Ishikawa (cell line): ENCODE measurements at regions not wholly inside any gene's neighbourhood (a gene's known extent, or its start where the extent isn't known, plus 50 kb on each side); places are given as distances from the start of the nearest gene placed in this dataset.

Experiments
- CEBPB ChIP-seq: IDR thresholded peaks from 2 replicates; pipeline ENCODE4 v1.6.1; 2012
- CREB1 ChIP-seq: IDR thresholded peaks from 2 replicates; pipeline ENCODE4 v1.6.1; 2012; ENCODE audit warnings: low read depth
- EGR1 ChIP-seq: IDR thresholded peaks from 2 replicates; pipeline ENCODE4 v1.6.1; 2012
- EP300 ChIP-seq: IDR thresholded peaks from 2 replicates; pipeline ENCODE4 v1.6.1; 2012; ENCODE audit warnings: borderline replicate concordance
- FOXM1 ChIP-seq: IDR thresholded peaks from 2 replicates; pipeline ENCODE4 v1.6.1; 2012; ENCODE audit warnings: low read depth, borderline replicate concordance
- MAX ChIP-seq: IDR thresholded peaks from 2 replicates; pipeline ENCODE4 v1.6.1; 2012
- NFIC ChIP-seq: IDR thresholded peaks from 2 replicates; pipeline ENCODE4 v1.6.1; 2012
- RAD21 ChIP-seq: IDR thresholded peaks from 2 replicates; pipeline ENCODE4 v1.6.1; 2012; ENCODE audit warnings: low read depth
- TAF1 ChIP-seq: IDR thresholded peaks from 2 replicates; pipeline ENCODE4 v1.6.1; 2012; ENCODE audit warnings: low read depth, mild to moderate bottlenecking
- TCF12 ChIP-seq: IDR thresholded peaks from 2 replicates; pipeline ENCODE4 v1.6.1; 2012; ENCODE audit warnings: low read depth
- TEAD4 ChIP-seq: IDR thresholded peaks from 2 replicates; pipeline ENCODE4 v1.6.1; 2012
- USF1 ChIP-seq: IDR thresholded peaks from 2 replicates; pipeline ENCODE4 v1.6.1; 2012
- YY1 ChIP-seq: IDR thresholded peaks from 2 replicates; pipeline ENCODE4 v1.6.1; 2012; ENCODE audit warnings: low read depth
- ZBTB7A ChIP-seq: IDR thresholded peaks from 2 replicates; pipeline ENCODE4 v1.6.1; 2012; ENCODE audit warnings: low read depth
- TF ChIP-seq, protein P1 (sequence below): IDR thresholded peaks from 2 replicates; pipeline ENCODE4 v1.6.1; 2012; ENCODE audit warnings: low read depth, mild to moderate bottlenecking

GRCh38 chr2:146258071-146258470 lies 1586.8 kb upstream of the ACVR2A start:
- TF ChIP-seq TEAD4 (no peak), TCF12 (no peak), USF1 (no peak), EGR1 (no peak), CREB1 (no peak), CEBPB (no peak), NFIC (no peak), EP300 (no peak), FOXM1 (no peak), MAX (no peak), ZBTB7A (no peak)
- TF ChIP-seq, protein P1, sequence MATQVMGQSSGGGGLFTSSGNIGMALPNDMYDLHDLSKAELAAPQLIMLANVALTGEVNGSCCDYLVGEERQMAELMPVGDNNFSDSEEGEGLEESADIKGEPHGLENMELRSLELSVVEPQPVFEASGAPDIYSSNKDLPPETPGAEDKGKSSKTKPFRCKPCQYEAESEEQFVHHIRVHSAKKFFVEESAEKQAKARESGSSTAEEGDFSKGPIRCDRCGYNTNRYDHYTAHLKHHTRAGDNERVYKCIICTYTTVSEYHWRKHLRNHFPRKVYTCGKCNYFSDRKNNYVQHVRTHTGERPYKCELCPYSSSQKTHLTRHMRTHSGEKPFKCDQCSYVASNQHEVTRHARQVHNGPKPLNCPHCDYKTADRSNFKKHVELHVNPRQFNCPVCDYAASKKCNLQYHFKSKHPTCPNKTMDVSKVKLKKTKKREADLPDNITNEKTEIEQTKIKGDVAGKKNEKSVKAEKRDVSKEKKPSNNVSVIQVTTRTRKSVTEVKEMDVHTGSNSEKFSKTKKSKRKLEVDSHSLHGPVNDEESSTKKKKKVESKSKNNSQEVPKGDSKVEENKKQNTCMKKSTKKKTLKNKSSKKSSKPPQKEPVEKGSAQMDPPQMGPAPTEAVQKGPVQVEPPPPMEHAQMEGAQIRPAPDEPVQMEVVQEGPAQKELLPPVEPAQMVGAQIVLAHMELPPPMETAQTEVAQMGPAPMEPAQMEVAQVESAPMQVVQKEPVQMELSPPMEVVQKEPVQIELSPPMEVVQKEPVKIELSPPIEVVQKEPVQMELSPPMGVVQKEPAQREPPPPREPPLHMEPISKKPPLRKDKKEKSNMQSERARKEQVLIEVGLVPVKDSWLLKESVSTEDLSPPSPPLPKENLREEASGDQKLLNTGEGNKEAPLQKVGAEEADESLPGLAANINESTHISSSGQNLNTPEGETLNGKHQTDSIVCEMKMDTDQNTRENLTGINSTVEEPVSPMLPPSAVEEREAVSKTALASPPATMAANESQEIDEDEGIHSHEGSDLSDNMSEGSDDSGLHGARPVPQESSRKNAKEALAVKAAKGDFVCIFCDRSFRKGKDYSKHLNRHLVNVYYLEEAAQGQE = no peak

DNA sequence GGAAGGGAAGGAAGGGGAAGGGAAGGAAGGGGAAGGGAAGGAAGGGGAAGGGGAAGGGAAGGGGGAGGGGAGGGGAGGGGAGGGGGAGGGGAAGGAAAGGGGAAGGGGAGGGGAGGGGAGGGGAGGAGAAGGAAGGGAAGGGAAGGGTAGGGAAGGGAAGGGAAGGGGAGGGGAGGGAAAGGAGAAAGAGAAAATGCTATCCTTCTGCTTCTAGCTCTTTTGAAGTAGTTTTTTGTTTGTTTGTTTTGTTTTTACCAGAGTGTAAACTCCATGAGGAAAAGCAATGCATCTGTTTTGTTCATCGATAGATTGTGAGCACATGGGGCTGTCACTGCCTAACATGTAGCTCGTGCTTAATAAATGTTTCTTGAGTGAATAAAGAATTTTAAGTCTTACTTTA lies 1592.7 kb upstream of the ACVR2A start:
- TF ChIP-seq MAX (no peak), TEAD4 (no peak), RAD21 (no peak), USF1 (no peak), CEBPB (no peak), EP300 (no peak), YY1 (no peak), NFIC (no peak), EGR1 (no peak), FOXM1 (no peak), TCF12 (no peak), TAF1 (no peak)
- TF ChIP-seq, protein P1 = no peak

- TF ChIP-seq FOXM1 (no peak), TAF1 (no peak), NFIC (no peak), CEBPB (no peak), YY1 (no peak), EP300 (no peak), MAX (no peak), TCF12 (no peak), RAD21 (no peak), USF1 (no peak), CREB1 (no peak), TEAD4 (no peak), EGR1 (no peak), ZBTB7A (no peak)
- TF ChIP-seq, protein P1 = no peak
Observed at GRCh38 chr2:146251328-146251727, 1593.5 kb upstream of the ACVR2A start.

GRCh38 chr2:146246736-146247523 lies 1597.9 kb upstream of the ACVR2A start:
- TF ChIP-seq USF1 (no peak), TCF12 (no peak), EP300 (no peak), NFIC (no peak)
